ENCODE measurements at regions not wholly inside any gene's neighbourhood (a gene's known extent, or its start where the extent isn't known, plus 50 kb on each side); places are given as distances from the start of the nearest gene placed in this dataset.
"Not testable (repeated sequence)": the region's sequence is repeated elsewhere in the genome, so short reads cannot be mapped to it uniquely, and the experiment has no call there.

DNA sequence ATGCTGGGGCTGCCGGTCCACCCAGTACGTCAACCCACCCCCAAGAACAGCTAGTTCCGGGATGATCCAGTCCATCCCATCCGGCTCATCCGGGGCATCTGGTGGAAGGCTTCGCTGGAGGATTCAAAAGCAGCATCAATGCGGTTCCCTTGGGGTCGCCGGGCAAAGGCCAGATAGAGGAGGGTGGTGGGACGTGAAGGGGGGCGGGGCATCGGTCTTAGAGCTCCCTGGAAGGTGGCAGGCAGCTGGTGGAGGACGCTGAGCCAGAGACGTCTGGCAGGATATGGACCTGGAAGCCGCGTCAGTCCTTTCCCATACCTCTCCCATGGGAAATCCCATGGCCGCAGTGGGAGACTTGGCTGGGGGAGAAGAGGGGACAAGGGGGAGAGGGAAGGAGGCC is 1500.8 kb upstream of the DEFB115 start:
- DNase-seq (ENCODE audit: extremely low spot score): no peak
- POLR2A ChIA-PET: no interaction called here
- TF ChIP-seq, protein P1, sequence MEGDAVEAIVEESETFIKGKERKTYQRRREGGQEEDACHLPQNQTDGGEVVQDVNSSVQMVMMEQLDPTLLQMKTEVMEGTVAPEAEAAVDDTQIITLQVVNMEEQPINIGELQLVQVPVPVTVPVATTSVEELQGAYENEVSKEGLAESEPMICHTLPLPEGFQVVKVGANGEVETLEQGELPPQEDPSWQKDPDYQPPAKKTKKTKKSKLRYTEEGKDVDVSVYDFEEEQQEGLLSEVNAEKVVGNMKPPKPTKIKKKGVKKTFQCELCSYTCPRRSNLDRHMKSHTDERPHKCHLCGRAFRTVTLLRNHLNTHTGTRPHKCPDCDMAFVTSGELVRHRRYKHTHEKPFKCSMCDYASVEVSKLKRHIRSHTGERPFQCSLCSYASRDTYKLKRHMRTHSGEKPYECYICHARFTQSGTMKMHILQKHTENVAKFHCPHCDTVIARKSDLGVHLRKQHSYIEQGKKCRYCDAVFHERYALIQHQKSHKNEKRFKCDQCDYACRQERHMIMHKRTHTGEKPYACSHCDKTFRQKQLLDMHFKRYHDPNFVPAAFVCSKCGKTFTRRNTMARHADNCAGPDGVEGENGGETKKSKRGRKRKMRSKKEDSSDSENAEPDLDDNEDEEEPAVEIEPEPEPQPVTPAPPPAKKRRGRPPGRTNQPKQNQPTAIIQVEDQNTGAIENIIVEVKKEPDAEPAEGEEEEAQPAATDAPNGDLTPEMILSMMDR (IDR thresholded peaks at IDR 0.05; ENCODE audit: control extremely low read depth, extremely low read depth, low read depth, missing control alignments): no peak
- CTCF ChIA-PET: no interaction called here

DNA sequence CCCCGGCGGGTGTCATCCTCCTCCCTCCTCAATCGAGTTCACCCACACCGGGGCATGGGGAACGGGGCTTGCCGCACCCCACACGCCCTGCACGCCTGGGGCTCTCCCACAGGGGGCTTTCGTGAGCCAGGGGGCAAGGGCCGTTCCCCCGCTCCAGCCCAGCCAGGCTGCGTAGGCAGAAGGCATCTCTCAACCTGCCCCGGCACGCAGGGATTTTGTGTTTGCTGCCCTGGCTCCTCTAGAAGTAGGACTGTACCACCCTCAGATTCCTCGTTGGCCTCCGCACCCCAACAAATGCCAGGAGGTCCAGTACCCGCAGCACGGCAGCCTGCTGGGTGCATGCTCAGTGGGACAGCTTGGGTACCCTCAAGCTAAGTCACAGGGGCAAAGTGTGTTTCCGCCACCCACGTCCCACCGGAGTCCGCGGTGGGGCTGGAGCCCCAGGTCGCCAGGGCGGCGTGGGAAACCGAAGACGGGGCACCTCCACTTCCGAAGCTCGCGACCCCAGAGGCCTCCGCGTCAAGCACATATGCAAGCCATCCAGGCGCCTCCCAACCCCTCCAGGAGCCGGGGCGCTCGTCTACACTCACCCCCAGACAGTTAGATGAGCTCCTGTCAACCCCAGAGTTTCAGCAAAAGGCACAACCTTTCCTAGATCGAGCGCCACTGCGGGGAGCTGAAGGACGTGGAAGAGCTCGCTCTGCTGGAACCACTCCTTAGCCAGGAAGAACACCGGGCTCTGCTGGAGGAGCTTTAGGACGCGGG is 1495.7 kb upstream of the DEFB115 start:
- CTCF ChIA-PET; POLR2A ChIA-PET; DNase-seq (ENCODE audit: extremely low spot score): not testable (repeated sequence)

DNA sequence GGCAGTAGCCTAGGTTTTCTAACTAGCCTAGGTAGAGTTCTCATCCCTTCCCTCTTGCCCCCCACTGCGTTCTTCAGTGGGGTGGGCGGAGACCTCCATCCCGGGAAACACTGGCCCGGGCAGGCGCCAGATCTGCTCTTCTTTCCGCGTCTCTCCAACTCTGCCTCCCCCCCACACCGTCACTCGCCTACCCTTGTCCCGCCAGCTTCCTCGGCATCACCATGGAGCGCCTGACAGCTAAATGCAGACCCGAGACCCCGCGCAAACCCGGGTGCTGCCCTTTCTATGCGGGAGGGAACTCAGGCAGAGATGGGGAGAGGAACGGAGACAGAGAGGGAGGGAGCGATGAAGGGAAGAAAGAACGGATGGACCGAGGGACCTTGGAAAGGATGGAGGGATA is 1494.8 kb upstream of the DEFB115 start:
- ChIA-PET POLR2A (no interaction called here), CTCF (no interaction called here)
- TF ChIP-seq, protein P1 (IDR thresholded peaks at IDR 0.05; ENCODE audit: control extremely low read depth, extremely low read depth, low read depth, missing control alignments): no peak
- DNase-seq (ENCODE audit: extremely low spot score): no peak

DNA sequence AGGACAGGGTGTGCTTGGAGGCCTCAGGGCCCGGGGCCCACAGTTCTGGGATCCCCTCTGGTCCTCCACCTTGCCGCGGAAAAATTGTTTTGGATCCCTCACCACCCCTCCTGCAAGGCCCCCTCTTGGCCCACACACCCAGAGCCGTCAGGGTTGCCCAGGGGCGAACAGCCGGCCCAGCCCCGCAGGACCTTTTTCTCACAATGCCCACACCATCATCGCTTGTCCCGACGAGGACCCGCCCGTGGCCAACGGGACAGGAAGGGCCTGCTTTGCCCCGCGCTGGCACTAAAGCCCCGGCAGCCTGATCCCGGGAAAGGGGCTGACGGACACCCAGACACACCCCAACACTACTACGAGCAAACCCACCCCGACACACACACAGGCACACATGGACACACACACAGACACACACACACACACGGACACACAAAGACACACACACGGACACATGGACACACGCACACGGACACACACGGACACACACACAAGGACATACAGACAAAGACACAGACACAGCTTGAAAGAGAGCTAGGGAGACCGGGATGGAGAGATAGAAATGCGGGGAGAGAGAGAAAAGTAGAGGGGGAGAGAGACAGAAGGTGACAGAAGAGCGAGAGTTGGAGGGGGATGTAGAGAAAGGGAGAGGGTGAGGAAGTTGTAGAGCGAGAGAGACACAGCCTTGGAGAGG is 1493.5 kb upstream of the DEFB115 start:
- POLR2A ChIA-PET: no interaction called here
- CTCF ChIA-PET: no interaction called here
- DNase-seq (ENCODE audit: extremely low spot score): no peak
- TF ChIP-seq, protein P1 (IDR thresholded peaks at IDR 0.05; ENCODE audit: control extremely low read depth, extremely low read depth, low read depth, missing control alignments): no peak

DNA sequence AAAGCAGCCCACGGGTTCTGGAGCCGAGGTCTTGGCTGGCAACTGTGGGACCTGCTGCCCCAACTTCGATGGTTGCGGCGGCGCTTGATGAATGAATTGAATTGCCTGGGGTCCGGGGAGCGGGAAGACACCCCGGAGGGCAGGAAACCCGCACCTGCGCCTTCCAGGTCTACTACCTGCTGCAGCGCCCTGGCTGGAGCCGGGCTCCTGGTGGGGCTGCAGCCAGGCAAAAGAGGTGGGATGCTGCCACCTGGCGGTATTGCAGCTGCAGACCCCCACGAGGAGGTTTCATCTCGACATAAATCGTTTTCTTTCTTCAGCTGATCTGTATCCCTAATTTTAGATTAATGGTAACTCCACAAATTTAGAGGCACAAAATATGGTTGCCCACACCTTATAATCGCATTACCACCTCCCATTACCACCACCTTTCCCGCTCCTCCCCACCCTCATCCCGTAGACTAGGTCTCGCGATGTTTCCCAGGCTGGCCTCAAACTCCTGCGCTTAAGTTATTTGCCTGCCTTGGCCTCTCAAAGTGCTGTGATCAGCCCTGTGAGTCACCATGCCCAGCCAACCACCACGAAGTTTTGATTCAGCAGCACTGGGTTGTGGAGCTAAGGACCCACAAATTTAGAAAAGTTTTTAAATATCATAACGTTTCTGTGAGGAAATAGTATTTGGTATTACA is 1492.4 kb upstream of the DEFB115 start:
- CTCF ChIA-PET; POLR2A ChIA-PET; DNase-seq (ENCODE audit: extremely low spot score): not testable (repeated sequence)

DNA sequence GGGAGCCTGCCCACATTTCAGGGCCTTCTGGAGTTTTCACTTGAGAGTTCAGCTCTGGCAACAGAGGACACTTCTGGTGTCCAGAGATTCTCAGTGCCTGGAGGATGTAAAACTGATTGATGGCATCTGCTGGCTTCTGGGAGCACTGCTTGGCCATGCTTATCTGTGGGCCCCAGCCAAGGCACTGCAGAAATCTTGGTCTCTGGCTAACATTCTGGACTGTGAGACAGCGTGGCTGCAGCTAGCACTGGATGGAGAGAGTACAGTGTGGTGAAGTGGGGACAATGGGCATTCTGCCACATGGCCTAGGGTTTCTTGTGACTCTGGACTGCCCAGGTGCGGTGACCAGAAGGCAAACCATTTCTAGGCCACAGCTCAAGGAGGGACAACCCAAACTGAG is 1479.4 kb upstream of the DEFB115 start:
- DNase-seq (ENCODE audit: extremely low spot score); CTCF ChIA-PET; POLR2A ChIA-PET: not testable (repeated sequence)

DNA sequence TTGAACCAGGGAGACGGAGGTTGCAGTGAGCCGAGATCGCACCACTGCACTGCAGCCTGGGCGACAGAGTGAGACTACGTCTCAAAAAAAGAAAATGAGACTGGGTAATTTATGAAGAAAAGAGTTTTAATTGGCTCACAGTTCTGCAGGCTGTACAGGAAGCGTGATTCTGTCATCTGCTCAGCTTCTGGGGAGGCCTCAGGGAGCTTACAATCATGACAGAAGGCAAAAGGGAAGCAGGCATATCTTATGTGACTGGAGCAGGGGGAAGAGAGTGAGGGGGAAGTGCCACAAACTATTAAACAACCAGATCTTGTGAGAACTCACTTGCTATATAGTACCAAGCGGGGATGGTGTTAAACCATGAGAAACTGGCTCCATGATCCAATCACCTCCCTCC is 1476.2 kb upstream of the DEFB115 start:
- DNase-seq (ENCODE audit: extremely low spot score); POLR2A ChIA-PET; CTCF ChIA-PET: not testable (repeated sequence)

DNA sequence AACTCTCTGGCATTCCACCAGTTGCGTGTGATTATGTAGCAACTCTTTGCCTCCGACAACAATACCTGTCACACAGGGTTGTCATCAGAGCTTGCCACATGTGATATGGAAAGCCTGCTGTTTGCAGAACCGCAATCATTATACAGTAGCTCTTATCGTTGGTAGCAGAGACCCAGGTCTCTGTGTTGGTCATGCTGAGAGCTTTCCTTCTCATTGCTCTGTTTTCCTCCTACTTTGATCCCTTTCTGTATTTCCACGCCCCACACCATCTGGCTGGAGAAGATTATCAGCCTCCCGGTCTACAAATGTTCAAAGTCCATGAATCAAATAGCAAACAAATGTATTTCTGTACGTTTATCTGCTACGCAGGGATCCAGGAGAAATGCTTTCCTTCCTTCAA is 1475.6 kb upstream of the DEFB115 start:
- POLR2A ChIA-PET; DNase-seq (ENCODE audit: extremely low spot score); CTCF ChIA-PET: not testable (repeated sequence)

DNA sequence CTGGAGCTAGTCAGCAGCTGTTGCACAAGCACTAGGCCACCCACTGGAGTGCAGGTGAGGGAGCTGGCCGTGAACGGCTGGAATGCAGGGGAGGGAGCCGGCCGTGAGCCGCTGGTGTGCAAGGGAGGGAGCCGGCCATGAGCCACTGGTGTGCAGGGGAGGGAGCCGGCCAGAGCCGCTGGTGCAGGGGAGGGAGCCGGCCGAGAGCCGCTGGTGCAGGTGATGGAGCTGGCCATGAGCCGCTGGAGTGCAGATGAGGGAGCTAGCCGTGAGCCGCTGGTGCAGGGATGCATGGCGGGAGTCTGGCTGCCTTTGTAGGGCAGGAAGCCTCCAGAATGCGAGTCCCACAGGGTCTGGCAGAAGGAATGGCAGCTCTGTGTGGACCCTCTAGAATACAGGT is 1470.0 kb upstream of the DEFB115 start:
- POLR2A ChIA-PET; CTCF ChIA-PET; DNase-seq (ENCODE audit: extremely low spot score): not testable (repeated sequence)

DNA sequence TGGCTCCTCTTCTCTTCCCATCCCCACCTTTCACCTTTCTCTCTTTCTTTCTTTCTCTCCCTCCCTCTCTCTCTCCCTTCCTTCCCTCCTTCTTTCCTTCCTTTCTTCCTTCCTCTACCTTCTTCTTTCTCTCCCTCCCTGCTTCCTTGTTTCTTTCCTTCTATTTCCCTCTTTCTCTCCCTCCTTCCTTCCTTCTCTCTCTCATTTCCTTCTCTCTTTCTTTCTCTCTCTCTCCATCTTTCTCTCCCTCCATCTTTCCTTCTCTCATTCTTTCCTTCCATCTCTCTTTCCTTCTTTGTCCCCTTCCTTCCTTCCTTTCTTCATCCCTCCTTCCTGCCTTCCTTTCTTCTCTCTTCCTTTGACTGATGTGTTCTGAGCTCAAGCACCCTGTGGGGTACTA is 1467.0 kb upstream of the DEFB115 start:
- DNase-seq (ENCODE audit: extremely low spot score): no peak
- ChIA-PET POLR2A (no interaction called here), CTCF (no interaction called here)
- TF ChIP-seq, protein P1 (IDR thresholded peaks at IDR 0.05; ENCODE audit: control extremely low read depth, extremely low read depth, low read depth, missing control alignments): no peak

DNA sequence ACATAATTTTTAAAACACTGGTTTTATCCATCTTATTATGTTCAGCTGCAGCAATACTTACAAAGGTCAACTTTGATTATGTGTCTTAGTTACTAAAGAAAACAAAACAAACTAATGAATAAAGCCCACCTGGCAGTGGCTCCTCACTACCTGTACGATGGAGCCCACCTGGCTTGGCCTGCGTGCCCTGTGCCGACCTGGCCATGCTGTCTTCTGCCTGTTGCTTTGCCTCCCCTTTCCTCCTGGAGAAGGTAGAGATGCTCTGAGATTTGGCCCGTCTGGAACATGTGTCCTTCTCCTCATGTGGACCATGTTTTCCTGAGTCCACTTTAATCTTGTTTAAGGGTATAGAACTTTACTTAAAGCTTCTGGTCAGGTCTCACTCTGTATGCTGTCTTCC is 1426.0 kb upstream of the DEFB115 start:
- POLR2A ChIA-PET, CTCF ChIA-PET: not testable (repeated sequence)

DNA sequence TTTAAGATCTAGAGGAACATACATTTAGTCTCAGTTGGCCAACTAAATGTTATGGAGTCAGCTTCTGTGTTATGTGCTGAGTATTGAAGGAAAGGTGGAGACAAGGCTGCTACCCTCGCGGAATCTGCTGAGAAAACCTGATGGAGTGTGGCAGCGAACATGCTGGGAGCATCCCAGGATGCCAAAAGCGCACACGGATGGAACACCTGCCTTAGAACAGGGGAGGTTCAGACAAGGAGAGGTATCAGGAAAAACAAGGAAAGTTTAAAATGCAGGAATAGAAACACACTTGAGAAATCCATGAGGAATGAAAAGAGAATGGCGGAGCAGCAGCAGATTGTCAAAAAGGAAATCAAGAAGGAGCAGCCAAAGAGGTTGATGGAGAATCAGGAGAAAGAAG is 1389.5 kb upstream of the DEFB115 start:
- DNase-seq (ENCODE audit: extremely low spot score); CTCF ChIA-PET; POLR2A ChIA-PET: not testable (repeated sequence)

More for the DNA sequence above, 1426.0 kb upstream of the DEFB115 start:
- not testable (repeated sequence) for DNase-seq (ENCODE audit: extremely low spot score)

DNA sequence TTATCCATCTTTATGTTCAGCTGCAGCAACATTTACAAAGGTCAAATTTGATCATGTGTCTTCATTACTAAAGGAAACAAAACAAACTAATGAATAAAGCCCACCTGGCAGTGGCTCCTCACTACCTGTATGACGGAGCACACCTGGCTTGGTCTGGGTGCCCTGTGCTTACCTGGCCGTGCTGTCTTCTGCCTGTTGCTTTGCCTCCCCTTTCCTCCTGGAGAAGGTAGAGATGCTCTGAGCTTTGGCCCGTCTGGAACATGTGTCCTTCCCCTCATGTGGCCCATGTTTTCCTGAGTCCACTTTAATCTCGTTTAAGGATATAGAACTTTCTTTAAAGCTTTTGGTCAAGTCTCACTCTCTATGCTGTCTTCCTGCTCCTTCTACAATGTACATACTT is 1388.8 kb upstream of the DEFB115 start:
- POLR2A ChIA-PET; CTCF ChIA-PET; DNase-seq (ENCODE audit: extremely low spot score): not testable (repeated sequence)
